Mucosa of descending colon (tissue), 3 donors: ENCODE measurements at regions not wholly inside any gene's neighbourhood (a gene's known extent, or its start where the extent isn't known, plus 50 kb on each side); places are given as distances from the start of the nearest gene placed in this dataset.

Experiments used
- ATAC-seq: fragments of 200-7000 bp; cut with Tn5 transposase; one replicate; pipeline ENCODE4 v1.9.1; 2020; ENCODE audit warnings: mild to moderate bottlenecking, moderate library complexity
- DNase-seq, 3 donors: peaks; one replicate each; pipeline ENCODE4 v3.0.0-alpha.2; 2020
- H3K36me3 ChIP-seq: fragments of 200-600 bp; one replicate; pipeline ENCODE4 v1.8.0; 2021; ENCODE audit warnings: low read depth, mild to moderate bottlenecking
- H3K4me1 ChIP-seq: fragments of 200-600 bp; one replicate; pipeline ENCODE4 v1.8.0; 2021; ENCODE audit warnings: low read depth, mild to moderate bottlenecking
- H3K4me3 ChIP-seq: fragments of 200-600 bp; one replicate; pipeline ENCODE4 v1.8.0; 2021; ENCODE audit warnings: mild to moderate bottlenecking
- H3K9me3 ChIP-seq: fragments of 200-600 bp; one replicate; pipeline ENCODE4 v1.8.0; 2021; ENCODE audit warnings: mild to moderate bottlenecking
- CTCF ChIP-seq: fragments of 200-600 bp; IDR thresholded peaks from one replicate; pipeline ENCODE4 v1.8.0; 2022; ENCODE audit warnings: antibody characterized with exemption, mild to moderate bottlenecking
- intact Hi-C, 2 donors: fragments of 100-400 bp; cut with DNase I in 1 of 2; cut with micrococcal nuclease in 1 of 2; formaldehyde crosslinking; loops; one replicate each; pipeline versions ENCODE4 v1.11.0 to v1.11.1; 2022; cut with DNase I, micrococcal nuclease
- donor health status: DM: no; HTN: no; CAD: no; lungs with moderate emphysema.
- donor health status: DM: no; HTN: no; CAD: no.
- donor health status: DM: no; HTN: yes; CAD: no.

GRCh38 chr1:200265881-200266280 is 144.0 kb downstream of the ZNF281 start:
- H3K4me1 ChIP-seq: no peaks in the 10 kb centered on the region
- intact Hi-C loops: no loop called here
- no peak overlapping the region for H3K4me3 ChIP-seq
- ATAC-seq: no peak
- no peak for TF ChIP-seq CTCF
- H3K9me3 ChIP-seq: no peaks in the 10 kb centered on the region
- no peaks in the 10 kb centered on the region for H3K36me3 ChIP-seq
- no peak for DNase-seq

- DNase-seq (no peak), ATAC-seq (no peak)
- no peak overlapping the region for H3K4me3 ChIP-seq
- no peaks in the 10 kb centered on the region for H3K36me3 ChIP-seq
- TF ChIP-seq CTCF: no peak
- intact Hi-C loops: no loop called here
- H3K4me1 ChIP-seq: no peaks in the 10 kb centered on the region
- H3K9me3 ChIP-seq: no peaks in the 10 kb centered on the region
Measured at GRCh38 chr1:200265104-200265503, 144.7 kb downstream of the ZNF281 start.

- DNase-seq: no peak
- no peak for ATAC-seq
- Histone ChIP-seq H3K4me1 (no peaks in the 10 kb centered on the region), H3K36me3 (no peaks in the 10 kb centered on the region), H3K9me3 (no peaks in the 10 kb centered on the region), H3K4me3 (no peak overlapping the region)
- intact Hi-C loops: no loop called here
- no peak for TF ChIP-seq CTCF
Measured at GRCh38 chr1:200263203-200263602, 146.6 kb downstream of the ZNF281 start.

- Histone ChIP-seq H3K9me3 (no peaks in the 10 kb centered on the region), H3K4me1 (no peaks in the 10 kb centered on the region), H3K36me3 (no peaks in the 10 kb centered on the region), H3K4me3 (no peak overlapping the region)
- ATAC-seq (no peak), DNase-seq (no peak)
- TF ChIP-seq CTCF: no peak
- intact Hi-C loops: no loop called here
Measured at GRCh38 chr1:200262326-200262965, 147.4 kb downstream of the ZNF281 start.

- Histone ChIP-seq H3K36me3 (no peaks in the 10 kb centered on the region), H3K4me1 (no peaks in the 10 kb centered on the region), H3K9me3 (no peaks in the 10 kb centered on the region), H3K4me3 (no peak overlapping the region)
- TF ChIP-seq CTCF: no peak
- intact Hi-C loops: no loop called here
- no peak for DNase-seq
- no peak for ATAC-seq
Measured at GRCh38 chr1:200260597-200261335, 149.1 kb downstream of the ZNF281 start.
